ENCODE measurements at regions not wholly inside any gene's neighbourhood (a gene's known extent, or its start where the extent isn't known, plus 50 kb on each side); places are given as distances from the start of the nearest gene placed in this dataset.
A peak's percentile ranks its signal among the peaks of the same experiment; 100 is the strongest.

DNA sequence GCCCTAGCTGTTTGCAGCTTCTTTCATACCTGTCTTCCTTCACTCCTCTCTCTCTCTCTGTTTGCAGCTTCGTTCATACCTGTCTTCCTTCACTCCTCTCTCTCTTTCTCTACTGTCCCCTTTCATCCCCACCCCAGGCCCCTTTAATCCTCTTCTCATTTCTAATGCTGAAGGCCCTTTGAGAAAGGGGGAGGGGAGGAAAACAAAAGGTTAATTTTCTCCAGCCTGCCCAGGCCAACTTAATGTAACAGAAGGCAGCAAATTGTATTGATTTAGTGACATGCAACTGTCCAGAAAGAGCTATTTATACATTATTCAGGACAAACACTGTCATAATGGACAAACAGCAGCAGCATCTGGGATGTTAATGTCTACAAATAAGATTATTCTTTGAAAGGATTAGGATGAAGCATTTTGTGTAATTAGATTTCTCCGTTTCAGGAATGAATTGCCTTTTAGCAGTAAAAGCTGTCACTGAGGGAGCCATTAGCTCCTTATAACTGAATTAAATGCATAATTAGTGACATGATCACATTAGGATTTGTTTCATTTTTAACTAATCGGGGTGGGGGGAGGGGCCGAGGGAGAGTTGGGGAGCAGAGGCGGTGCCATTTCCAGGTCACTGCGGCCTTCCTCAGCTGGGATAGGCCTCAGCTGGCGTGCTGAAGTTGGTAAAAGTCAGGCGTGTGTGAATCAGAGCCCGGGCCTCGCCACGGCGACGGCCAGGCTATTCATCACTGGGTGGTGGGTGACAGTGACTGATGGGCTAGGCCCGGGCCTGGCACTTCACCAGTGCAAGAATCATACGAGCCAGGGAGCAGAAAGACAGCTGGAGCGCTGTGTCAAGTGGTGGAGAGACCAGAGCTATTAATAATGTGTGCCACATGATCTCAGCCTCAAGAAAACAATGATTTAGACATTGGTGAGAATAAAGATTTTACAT lies 174.5 kb downstream of the NKX6-1 start:
- no peak overlapping the region for H3K27ac Mint-ChIP-seq
- H3K4me1 Mint-ChIP-seq, result peaks cover 26% of the 10 kb centered on the region
- Histone ChIP-seq H3K4me2 (peak overlapping the region; percentile 73), H3K79me2 (replicated peaks; ENCODE audit: insufficient read depth) (no peaks in the 10 kb centered on the region), H3K4me1 (ENCODE audit: insufficient read depth) (peaks cover 25% of the 10 kb centered on the region), H3K36me3 (ENCODE audit: insufficient read depth) (no peaks in the 10 kb centered on the region), H3K27me3 (ENCODE audit: insufficient read depth) (no peaks in the 10 kb centered on the region), H2AFZ (peak overlapping the region; percentile 77), H4K20me1 (replicated peaks; ENCODE audit: insufficient read depth) (no peaks in the 10 kb centered on the region), H3F3A (replicated peaks; ENCODE audit: low read depth) (no peaks in the 10 kb centered on the region), H3K9me2 (ENCODE audit: insufficient read depth) (no peaks in the 10 kb centered on the region; the same call in 1 of the 2 replicates), H3K27ac (ENCODE audit: low read depth) (no peak overlapping the region), H3K4me3 (peak overlapping the region; percentile 31; the same call in 1 of the 2 replicates)
- DNase-seq (ENCODE audit: low spot score) (peak; percentile 11), ATAC-seq (peak; percentile 85)
- no peaks in the 10 kb centered on the region for H3K27me3 Mint-ChIP-seq (ENCODE audit: insufficient read depth, low read depth, poor library complexity)
- TF ChIP-seq EZH2 (IDR thresholded peaks at IDR 0.05; ENCODE audit: low read depth, unreplicated experiment) (no peak), NANOG (IDR thresholded peaks at IDR 0.05; ENCODE audit: borderline replicate concordance) (no peak), ZNF114 (CRISPR knock-in tag; IDR thresholded peaks at IDR 0.05) (no peak), POLR2AphosphoS5 (IDR thresholded peaks at IDR 0.05; ENCODE audit: low read depth) (no peak), JUNB (IDR thresholded peaks at IDR 0.05; ENCODE audit: unreplicated experiment) (no peak), EZH2phosphoT487 (IDR thresholded peaks at IDR 0.05; ENCODE audit: unreplicated experiment) (no peak), STAT1 (IDR thresholded peaks at IDR 0.05; ENCODE audit: unreplicated experiment) (no peak), CREB1 (CRISPR knock-in tag; IDR thresholded peaks at IDR 0.05; ENCODE audit: low read depth) (no peak), ZNF331 (CRISPR knock-in tag; IDR thresholded peaks at IDR 0.05; ENCODE audit: low read depth) (no peak)
- TF ChIP-seq, protein P1, sequence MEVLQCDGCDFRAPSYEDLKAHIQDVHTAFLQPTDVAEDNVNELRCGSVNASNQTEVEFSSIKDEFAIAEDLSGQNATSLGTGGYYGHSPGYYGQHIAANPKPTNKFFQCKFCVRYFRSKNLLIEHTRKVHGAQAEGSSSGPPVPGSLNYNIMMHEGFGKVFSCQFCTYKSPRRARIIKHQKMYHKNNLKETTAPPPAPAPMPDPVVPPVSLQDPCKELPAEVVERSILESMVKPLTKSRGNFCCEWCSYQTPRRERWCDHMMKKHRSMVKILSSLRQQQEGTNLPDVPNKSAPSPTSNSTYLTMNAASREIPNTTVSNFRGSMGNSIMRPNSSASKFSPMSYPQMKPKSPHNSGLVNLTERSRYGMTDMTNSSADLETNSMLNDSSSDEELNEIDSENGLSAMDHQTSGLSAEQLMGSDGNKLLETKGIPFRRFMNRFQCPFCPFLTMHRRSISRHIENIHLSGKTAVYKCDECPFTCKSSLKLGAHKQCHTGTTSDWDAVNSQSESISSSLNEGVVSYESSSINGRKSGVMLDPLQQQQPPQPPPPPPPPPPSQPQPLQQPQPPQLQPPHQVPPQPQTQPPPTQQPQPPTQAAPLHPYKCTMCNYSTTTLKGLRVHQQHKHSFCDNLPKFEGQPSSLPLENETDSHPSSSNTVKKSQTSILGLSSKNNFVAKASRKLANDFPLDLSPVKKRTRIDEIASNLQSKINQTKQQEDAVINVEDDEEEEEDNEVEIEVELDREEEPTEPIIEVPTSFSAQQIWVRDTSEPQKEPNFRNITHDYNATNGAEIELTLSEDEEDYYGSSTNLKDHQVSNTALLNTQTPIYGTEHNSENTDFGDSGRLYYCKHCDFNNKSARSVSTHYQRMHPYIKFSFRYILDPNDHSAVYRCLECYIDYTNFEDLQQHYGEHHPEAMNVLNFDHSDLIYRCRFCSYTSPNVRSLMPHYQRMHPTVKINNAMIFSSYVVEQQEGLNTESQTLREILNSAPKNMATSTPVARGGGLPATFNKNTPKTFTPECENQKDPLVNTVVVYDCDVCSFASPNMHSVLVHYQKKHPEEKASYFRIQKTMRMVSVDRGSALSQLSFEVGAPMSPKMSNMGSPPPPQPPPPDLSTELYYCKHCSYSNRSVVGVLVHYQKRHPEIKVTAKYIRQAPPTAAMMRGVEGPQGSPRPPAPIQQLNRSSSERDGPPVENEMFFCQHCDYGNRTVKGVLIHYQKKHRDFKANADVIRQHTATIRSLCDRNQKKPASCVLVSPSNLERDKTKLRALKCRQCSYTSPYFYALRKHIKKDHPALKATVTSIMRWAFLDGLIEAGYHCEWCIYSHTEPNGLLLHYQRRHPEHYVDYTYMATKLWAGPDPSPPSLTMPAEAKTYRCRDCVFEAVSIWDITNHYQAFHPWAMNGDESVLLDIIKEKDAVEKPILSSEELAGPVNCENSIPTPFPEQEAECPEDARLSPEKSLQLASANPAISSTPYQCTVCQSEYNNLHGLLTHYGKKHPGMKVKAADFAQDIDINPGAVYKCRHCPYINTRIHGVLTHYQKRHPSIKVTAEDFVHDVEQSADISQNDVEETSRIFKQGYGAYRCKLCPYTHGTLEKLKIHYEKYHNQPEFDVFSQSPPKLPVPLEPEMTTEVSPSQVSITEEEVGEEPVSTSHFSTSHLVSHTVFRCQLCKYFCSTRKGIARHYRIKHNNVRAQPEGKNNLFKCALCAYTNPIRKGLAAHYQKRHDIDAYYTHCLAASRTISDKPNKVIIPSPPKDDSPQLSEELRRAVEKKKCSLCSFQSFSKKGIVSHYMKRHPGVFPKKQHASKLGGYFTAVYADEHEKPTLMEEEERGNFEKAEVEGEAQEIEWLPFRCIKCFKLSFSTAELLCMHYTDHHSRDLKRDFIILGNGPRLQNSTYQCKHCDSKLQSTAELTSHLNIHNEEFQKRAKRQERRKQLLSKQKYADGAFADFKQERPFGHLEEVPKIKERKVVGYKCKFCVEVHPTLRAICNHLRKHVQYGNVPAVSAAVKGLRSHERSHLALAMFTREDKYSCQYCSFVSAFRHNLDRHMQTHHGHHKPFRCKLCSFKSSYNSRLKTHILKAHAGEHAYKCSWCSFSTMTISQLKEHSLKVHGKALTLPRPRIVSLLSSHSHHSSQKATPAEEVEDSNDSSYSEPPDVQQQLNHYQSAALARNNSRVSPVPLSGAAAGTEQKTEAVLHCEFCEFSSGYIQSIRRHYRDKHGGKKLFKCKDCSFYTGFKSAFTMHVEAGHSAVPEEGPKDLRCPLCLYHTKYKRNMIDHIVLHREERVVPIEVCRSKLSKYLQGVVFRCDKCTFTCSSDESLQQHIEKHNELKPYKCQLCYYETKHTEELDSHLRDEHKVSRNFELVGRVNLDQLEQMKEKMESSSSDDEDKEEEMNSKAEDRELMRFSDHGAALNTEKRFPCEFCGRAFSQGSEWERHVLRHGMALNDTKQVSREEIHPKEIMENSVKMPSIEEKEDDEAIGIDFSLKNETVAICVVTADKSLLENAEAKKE (CRISPR knock-in tag; IDR thresholded peaks at IDR 0.05), result no peak
- TF ChIP-seq, protein P2, sequence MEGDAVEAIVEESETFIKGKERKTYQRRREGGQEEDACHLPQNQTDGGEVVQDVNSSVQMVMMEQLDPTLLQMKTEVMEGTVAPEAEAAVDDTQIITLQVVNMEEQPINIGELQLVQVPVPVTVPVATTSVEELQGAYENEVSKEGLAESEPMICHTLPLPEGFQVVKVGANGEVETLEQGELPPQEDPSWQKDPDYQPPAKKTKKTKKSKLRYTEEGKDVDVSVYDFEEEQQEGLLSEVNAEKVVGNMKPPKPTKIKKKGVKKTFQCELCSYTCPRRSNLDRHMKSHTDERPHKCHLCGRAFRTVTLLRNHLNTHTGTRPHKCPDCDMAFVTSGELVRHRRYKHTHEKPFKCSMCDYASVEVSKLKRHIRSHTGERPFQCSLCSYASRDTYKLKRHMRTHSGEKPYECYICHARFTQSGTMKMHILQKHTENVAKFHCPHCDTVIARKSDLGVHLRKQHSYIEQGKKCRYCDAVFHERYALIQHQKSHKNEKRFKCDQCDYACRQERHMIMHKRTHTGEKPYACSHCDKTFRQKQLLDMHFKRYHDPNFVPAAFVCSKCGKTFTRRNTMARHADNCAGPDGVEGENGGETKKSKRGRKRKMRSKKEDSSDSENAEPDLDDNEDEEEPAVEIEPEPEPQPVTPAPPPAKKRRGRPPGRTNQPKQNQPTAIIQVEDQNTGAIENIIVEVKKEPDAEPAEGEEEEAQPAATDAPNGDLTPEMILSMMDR (conservative IDR thresholded peaks at IDR 0.05; ENCODE audit: low read depth in 2 of 2), result no peak
- TF ChIP-seq, protein P3, sequence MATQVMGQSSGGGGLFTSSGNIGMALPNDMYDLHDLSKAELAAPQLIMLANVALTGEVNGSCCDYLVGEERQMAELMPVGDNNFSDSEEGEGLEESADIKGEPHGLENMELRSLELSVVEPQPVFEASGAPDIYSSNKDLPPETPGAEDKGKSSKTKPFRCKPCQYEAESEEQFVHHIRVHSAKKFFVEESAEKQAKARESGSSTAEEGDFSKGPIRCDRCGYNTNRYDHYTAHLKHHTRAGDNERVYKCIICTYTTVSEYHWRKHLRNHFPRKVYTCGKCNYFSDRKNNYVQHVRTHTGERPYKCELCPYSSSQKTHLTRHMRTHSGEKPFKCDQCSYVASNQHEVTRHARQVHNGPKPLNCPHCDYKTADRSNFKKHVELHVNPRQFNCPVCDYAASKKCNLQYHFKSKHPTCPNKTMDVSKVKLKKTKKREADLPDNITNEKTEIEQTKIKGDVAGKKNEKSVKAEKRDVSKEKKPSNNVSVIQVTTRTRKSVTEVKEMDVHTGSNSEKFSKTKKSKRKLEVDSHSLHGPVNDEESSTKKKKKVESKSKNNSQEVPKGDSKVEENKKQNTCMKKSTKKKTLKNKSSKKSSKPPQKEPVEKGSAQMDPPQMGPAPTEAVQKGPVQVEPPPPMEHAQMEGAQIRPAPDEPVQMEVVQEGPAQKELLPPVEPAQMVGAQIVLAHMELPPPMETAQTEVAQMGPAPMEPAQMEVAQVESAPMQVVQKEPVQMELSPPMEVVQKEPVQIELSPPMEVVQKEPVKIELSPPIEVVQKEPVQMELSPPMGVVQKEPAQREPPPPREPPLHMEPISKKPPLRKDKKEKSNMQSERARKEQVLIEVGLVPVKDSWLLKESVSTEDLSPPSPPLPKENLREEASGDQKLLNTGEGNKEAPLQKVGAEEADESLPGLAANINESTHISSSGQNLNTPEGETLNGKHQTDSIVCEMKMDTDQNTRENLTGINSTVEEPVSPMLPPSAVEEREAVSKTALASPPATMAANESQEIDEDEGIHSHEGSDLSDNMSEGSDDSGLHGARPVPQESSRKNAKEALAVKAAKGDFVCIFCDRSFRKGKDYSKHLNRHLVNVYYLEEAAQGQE (IDR thresholded peaks at IDR 0.05; ENCODE audit: unreplicated experiment), result no peak
- TF ChIP-seq, protein P4, sequence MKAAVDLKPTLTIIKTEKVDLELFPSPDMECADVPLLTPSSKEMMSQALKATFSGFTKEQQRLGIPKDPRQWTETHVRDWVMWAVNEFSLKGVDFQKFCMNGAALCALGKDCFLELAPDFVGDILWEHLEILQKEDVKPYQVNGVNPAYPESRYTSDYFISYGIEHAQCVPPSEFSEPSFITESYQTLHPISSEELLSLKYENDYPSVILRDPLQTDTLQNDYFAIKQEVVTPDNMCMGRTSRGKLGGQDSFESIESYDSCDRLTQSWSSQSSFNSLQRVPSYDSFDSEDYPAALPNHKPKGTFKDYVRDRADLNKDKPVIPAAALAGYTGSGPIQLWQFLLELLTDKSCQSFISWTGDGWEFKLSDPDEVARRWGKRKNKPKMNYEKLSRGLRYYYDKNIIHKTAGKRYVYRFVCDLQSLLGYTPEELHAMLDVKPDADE (IDR thresholded peaks at IDR 0.05), result no peak
- H3K9me3 Mint-ChIP-seq, result no peaks in the 10 kb centered on the region; the same call in 2 of the 3 replicates
- no peaks in the 10 kb centered on the region for H3K36me3 Mint-ChIP-seq (ENCODE audit: low read depth)
- no peak overlapping the region; the same call in 2 of the 3 replicates for H3K4me3 Mint-ChIP-seq

All from GM23338 (cell line).